HG03066 (cell line): ENCODE measurements at regions not wholly inside any gene's neighbourhood (a gene's known extent, or its start where the extent isn't known, plus 50 kb on each side); places are given as distances from the start of the nearest gene placed in this dataset.
"Not testable (repeated sequence)": the region's sequence is repeated elsewhere in the genome, so short reads cannot be mapped to it uniquely, and the experiment has no call there.

Experiments
- ATAC-seq: cut with Tn5 transposase; IDR thresholded peaks from one replicate; pipeline ENCODE4 v1.9.1; 2021; ENCODE audit warnings: low read depth; ENCODE audit not compliant: unreplicated experiment

GRCh38 chr16:79969458-79969857 is 368.9 kb upstream of the MAF start:
- ATAC-seq = no peak

GRCh38 chr16:79966226-79966625 is 365.7 kb upstream of the MAF start:
- no peak for ATAC-seq

- ATAC-seq = no peak
These were observed 365.2 kb upstream of the MAF start for GRCh38 chr16:79965718-79966117.

DNA sequence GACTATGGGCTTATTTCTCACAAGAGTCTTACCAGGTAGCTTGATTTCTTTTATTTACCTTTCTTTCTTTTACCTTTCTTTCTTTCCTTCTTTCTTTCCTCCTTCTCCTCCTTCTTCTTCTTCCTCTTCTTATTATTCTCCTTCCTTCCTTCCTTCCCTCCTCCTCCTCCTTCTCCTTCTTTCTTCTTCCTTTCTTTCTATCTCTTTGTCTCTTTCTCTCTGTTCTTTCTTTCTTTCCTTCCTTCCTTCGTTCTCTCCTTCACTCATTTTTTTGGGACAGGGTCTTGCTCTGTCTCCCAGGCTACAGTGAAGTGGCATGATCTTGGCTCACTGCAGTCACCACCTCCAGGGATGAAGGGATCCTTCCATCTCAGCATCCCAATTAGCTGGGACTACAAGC is 363.6 kb upstream of the MAF start:
- ATAC-seq = no peak

GRCh38 chr16:79962962-79963361 is 362.4 kb upstream of the MAF start:
- no peak for ATAC-seq

- ATAC-seq = no peak
These were observed 358.7 kb upstream of the MAF start for GRCh38 chr16:79959226-79959625.

DNA sequence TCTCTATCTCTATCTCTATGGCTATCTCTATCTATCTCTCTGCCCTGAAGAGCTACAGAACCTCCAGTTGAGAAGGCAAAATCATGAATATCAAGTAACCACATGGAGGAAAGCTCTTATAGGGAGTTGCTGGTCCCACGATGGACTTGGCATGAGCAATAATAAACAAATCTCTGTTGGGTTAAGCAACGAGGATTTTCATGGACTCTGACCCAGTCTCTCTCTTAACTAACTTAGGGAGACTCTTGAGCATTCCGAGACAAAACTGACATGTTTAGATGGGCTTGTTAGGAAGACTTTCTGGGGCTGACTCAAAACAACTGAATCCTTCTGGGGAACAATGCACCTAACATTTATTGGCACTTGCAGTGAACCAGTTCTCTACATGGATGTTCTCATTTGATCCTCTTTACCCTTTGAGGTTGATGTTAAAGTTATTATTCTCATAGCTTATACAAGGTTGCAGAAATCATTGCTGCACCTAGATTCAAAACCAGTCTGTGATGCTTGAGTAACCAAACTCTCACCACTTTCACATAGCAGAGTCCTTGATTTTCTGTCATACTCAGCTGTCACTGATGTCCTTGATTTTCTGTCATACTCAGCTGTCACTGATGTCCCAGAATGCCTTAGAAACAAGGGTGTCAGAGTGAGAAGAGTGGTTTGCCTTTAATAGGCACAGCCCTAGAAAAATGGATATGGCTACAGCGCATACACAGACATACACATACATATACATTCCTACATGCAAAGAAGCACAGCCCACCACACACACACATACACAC is 354.6 kb upstream of the MAF start:
- ATAC-seq = no peak

DNA sequence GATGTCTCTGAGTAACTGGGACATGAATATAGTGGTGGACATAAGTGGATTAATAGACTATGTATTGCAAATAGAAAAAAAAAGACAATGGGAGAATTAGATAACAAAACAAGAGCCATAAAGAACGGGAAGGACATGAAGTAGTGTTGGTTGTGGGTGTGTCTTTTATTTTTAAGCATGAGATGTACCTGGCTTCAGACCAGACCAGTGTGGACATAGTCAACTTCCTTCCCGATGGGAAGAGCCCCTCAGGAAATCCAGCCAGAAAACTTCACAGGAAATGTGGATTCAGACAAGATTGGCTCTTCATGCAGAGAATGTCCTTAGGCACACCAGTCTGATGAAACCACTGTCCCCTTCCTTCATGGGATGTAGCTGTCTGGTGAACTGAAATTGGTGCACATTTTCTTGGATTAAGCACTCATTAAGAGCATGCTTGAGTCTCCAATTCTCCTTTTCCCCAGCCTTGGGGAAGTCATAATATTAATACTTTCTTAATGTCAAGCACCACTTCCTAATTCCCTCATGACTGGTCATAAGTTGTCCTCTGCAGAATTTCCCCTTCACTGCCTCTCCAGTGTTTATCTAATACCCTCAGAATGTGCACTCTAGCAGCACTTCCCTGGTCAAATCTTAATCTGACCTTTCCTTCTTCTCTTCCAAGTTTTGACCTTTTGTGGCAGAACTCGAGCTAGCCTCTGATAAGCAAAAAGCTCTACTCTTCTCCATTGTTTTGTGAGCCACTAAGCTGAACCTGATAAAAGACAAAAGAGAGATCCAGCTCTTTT is 350.6 kb upstream of the MAF start:
- ATAC-seq = no peak

GRCh38 chr16:79949417-79949816 is 348.9 kb upstream of the MAF start:
- ATAC-seq = no peak

- no peak for ATAC-seq
These were observed 347.2 kb upstream of the MAF start for GRCh38 chr16:79947771-79948170.

DNA sequence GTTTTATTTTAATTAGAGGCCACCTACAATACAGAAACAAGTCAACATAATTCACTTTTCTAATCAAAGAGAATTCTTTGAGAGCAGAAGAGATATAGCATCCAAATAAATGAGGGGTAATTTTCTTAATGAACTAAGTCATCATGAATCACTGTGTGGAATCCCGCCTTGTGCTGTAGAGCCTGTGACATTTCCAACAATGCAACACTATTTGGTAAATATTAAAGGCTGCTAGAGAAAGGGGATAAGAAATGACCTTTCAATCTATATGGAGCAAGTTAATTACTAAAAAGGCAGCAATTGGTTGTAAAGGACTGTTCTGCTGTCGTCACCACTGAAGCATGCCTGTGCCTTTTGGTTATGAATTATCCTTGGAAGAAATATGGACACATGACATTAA is 345.7 kb upstream of the MAF start:
- ATAC-seq = no peak

GRCh38 chr16:79943736-79944135 is 343.2 kb upstream of the MAF start:
- ATAC-seq = no peak

DNA sequence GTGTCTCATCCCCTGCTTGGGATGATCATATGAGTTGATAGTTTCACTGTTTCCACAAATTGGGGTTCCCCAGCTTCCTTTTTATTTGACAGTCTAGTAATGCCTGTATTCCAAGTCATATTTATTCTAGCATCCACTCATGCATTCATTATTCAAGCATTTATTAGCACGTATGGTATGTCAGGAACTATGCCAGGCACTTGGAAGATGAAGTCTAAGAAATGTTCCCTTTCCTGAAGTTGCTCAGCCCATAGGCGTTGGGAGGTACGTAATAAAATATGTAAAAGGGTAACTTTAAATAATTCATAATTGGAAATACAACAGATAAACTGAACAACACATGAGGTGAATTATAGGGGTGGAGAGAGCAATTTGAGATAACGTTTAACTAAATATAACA is 338.0 kb upstream of the MAF start:
- no peak for ATAC-seq

DNA sequence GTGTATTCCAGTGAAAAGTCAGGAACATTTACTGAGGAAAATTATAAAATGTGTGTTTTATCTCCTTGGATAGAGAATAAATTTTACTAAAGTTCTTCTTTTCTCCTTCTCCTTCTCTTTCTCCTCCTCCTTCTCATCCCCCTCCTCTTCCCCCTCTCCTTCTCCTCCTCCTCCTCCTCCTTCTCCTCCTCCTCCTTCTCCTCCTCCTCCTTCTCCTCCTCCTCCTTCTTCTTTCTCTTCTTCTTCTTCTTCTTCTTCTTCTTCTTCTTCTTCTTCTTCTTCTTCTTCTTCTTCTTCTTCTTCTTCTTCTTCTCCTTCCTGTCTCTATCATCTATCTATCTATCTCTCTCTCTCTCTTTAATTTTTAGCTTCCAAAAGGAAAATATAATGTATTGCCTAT is 337.1 kb upstream of the MAF start:
- not testable (repeated sequence) for ATAC-seq

- ATAC-seq = no peak
These were observed 333.1 kb upstream of the MAF start for GRCh38 chr16:79933603-79934002.

DNA sequence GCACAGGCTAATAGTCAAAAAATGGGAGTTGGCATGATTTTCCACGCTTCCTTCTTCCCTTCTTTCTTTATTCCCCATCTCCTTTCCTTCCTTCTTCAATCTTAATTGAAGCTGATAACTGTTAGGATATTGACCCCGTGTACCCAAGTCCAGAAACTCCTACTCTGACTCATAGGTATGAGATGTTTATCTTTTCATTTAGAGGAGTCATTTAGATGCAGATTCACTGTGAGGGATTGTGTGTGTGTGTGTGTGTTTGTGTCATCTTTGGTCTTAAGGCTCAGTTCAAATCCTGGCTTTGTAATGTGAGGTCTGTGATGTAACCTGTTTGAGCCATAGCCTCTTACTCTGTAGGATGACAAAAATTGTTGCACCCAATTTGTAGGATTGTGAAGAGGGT is 332.0 kb upstream of the MAF start:
- ATAC-seq = no peak

GRCh38 chr16:79931721-79932120 is 331.2 kb upstream of the MAF start:
- ATAC-seq = no peak

DNA sequence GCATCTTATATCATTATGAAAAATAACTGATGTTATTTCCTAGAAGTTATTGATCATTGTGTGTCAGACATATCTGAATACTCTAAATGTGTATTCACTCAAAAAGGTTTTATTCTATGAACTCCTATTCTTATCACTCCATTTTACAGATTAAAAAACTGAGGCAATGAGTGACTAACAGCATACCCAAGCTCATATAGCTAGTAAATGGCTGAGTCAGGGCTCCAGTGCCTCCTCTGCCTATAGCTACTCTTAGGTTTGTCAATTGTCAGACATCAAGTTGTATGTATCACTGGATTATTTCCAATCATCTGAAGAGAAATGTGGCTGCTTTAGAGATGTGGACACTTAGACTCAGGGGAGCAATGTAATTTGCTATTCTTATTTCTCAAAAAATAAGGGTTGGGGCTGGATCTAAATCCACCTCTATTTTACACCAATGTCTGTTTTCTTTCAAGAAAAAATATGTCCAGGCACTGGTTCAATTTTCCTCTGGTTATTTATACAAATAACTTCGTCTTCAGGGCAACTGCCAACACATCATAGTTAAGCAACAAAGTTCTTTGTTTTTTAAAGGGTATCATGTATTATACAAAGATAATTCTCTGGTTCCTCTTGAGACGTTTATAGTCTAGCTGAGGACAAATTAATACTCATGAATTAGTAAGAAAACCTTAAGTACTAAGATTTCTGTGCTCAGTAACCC is 328.9 kb upstream of the MAF start:
- no peak for ATAC-seq

- no peak for ATAC-seq
These were observed 327.8 kb upstream of the MAF start for GRCh38 chr16:79928142-79928873.

- ATAC-seq = no peak
These were observed 326.1 kb upstream of the MAF start for GRCh38 chr16:79926451-79927205.
